NB4 (cell line): ENCODE measurements at regions not wholly inside any gene's neighbourhood (a gene's known extent, or its start where the extent isn't known, plus 50 kb on each side); places are given as distances from the start of the nearest gene placed in this dataset.

Experiments
- DNase-seq: peaks from one replicate; pipeline ENCODE4 v3.0.0; 2010; ENCODE audit warnings: low read depth
- H3K4me3 ChIP-seq: one replicate; pipeline ENCODE4 v1.5.1; 2011; ENCODE audit warnings: mild to moderate bottlenecking, low read depth, low read length, moderate library complexity
- MYC ChIP-seq: IDR thresholded peaks from 2 replicates; pipeline ENCODE4 v1.6.1; 2011; ENCODE audit warnings: low read depth, low read length
- POLR2A ChIP-seq: IDR thresholded peaks from 2 replicates; pipeline ENCODE4 v1.6.1; 2011; ENCODE audit warnings: mild to moderate bottlenecking; ENCODE audit not compliant: insufficient read length; ENCODE audit errors: extremely low read depth
- TF ChIP-seq, protein P1 (sequence below): IDR thresholded peaks from 2 replicates; pipeline ENCODE4 v1.6.1; 2011; ENCODE audit warnings: low read depth, low read length
- TF ChIP-seq, protein P2 (sequence below): IDR thresholded peaks from one replicate; pipeline ENCODE4 v1.5.1; 2012; ENCODE audit warnings: low read depth, low read length

DNA sequence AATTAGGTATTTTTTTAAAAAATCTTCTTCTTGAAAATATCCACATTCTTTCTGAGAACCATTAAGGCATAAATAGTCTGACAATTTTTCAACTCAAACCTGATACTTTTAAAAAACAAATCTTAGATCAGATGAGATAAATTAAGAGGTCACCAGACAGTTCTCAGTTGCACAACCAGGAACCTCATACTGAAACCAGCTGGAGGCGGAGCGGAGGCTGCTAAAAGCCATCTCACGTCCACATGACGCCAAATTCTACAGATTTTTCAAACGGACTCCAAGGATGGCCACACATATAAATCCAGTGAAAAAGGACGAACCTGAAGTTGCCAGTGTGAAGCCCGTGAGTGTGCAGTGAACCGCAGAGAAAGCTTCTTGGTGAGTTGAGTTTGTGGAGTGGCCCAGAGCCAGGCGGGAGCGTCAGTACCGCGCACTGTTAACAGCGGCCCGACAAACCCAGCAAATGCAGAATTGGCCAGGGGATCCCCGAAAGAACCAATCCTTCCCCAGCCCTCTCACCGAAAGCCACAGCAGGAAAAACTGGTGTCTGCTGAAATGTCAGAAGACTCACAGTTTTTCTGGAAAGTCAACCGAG, 53.1 kb upstream of the BBS5 start:
- H3K4me3 ChIP-seq = no peak overlapping the region
- DNase-seq = no peak
- no peak for TF ChIP-seq POLR2A
- no peak for TF ChIP-seq MYC
- TF ChIP-seq, protein P1, sequence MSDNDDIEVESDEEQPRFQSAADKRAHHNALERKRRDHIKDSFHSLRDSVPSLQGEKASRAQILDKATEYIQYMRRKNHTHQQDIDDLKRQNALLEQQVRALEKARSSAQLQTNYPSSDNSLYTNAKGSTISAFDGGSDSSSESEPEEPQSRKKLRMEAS = no peak

DNA sequence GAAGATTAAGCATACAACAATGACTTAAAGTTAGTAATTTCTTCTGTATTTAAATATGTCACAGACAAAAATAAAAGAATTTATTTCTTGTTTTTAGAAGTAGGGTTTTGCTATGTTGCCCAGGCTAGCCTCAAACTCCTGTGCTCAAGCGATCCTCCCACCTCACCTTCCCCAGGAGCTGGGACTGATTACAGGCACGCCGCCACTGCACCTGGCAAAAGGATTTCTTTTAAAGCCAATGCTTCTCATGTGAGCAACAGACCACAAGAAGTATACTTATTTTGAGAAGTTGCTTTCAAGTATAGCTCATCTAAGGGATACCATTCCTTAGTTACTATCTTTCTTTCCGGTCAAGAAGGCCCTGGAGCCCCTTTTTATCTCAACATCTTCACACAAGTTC, 57.2 kb upstream of the BBS5 start:
- no peak for DNase-seq
- no peak overlapping the region for H3K4me3 ChIP-seq
- no peak for TF ChIP-seq POLR2A
- TF ChIP-seq, protein P2, sequence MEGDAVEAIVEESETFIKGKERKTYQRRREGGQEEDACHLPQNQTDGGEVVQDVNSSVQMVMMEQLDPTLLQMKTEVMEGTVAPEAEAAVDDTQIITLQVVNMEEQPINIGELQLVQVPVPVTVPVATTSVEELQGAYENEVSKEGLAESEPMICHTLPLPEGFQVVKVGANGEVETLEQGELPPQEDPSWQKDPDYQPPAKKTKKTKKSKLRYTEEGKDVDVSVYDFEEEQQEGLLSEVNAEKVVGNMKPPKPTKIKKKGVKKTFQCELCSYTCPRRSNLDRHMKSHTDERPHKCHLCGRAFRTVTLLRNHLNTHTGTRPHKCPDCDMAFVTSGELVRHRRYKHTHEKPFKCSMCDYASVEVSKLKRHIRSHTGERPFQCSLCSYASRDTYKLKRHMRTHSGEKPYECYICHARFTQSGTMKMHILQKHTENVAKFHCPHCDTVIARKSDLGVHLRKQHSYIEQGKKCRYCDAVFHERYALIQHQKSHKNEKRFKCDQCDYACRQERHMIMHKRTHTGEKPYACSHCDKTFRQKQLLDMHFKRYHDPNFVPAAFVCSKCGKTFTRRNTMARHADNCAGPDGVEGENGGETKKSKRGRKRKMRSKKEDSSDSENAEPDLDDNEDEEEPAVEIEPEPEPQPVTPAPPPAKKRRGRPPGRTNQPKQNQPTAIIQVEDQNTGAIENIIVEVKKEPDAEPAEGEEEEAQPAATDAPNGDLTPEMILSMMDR = no peak
- TF ChIP-seq, protein P1 = no peak
- TF ChIP-seq MYC = no peak

DNA sequence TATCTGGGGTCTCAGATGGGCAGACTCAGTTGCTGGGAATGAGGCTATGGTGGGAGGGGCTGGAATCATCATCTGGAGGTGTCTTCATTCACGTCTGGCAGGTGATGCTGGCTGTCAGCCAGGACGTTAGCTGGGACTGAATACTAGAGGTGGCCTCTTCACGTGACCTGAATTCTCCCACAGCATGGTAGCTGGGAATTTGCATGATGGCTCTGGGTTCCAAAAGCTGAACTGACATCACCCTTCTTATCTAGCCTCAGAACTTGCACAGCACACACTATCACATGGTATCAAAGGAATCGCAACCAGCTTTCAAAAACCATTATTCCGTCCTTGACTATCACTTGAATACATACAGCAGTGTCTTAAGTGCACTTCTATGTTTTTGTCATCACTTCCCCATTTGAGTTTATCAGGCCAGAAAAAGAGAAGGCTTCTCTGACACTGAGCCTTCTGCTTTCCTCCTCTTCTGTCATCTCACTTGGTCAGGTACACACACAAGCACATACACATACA, 53.0 kb upstream of the LRP2 start:
- H3K4me3 ChIP-seq = no peak overlapping the region
- DNase-seq = peak; percentile 20
- TF ChIP-seq POLR2A (no peak), MYC (no peak)
